GM12878 (cell line): ENCODE measurements at regions not wholly inside any gene's neighbourhood (a gene's known extent, or its start where the extent isn't known, plus 50 kb on each side); places are given as distances from the start of the nearest gene placed in this dataset.

Source experiments
- IRF4 ChIP-seq: IDR thresholded peaks from 2 replicates; pipeline ENCODE4 v1.6.1; 2011; ENCODE audit warnings: low read depth, low read length
- MEF2A ChIP-seq: IDR thresholded peaks from 2 replicates; pipeline ENCODE4 v1.6.1; 2011; ENCODE audit warnings: low read depth, mild to moderate bottlenecking, low read length, moderate library complexity; ENCODE audit not compliant: insufficient read depth
- PML ChIP-seq: IDR thresholded peaks from 2 replicates; pipeline ENCODE4 v1.6.1; 2012; ENCODE audit warnings: low read length, inconsistent platforms
- SP1 ChIP-seq: IDR thresholded peaks from one replicate; pipeline ENCODE4 v1.6.1; 2011; ENCODE audit warnings: low read depth, low read length
- TBL1XR1 ChIP-seq: IDR thresholded peaks from 2 replicates; pipeline ENCODE4 v1.6.1; 2012; ENCODE audit warnings: low read depth, low read length, improper control_type of control experiment
- WRNIP1 ChIP-seq: IDR thresholded peaks from 2 replicates; pipeline ENCODE4 v1.6.1; 2011; ENCODE audit warnings: low read depth, low read length, improper control_type of control experiment, borderline replicate concordance
- ZNF384 ChIP-seq: IDR thresholded peaks from 2 replicates; pipeline ENCODE4 v1.6.1; 2012; ENCODE audit warnings: low read depth, mild to moderate bottlenecking, low read length, improper control_type of control experiment, borderline replicate concordance
- TF ChIP-seq, protein P1 (sequence below): fragments of 450-650 bp; formaldehyde crosslinking; IDR thresholded peaks from 2 replicates; pipeline ENCODE4 v1.4.0; 2022; ENCODE audit warnings: mild to moderate bottlenecking, moderate library complexity
- TF ChIP-seq, protein P2 (sequence below): IDR thresholded peaks from 2 replicates; pipeline ENCODE4 v1.6.1; 2012; ENCODE audit warnings: low read length, inconsistent platforms
- TF ChIP-seq, protein P3 (sequence below): fragments of 450-650 bp; IDR thresholded peaks from 2 replicates; pipeline ENCODE4 v1.6.1; 2016; ENCODE audit warnings: mild to moderate bottlenecking

DNA sequence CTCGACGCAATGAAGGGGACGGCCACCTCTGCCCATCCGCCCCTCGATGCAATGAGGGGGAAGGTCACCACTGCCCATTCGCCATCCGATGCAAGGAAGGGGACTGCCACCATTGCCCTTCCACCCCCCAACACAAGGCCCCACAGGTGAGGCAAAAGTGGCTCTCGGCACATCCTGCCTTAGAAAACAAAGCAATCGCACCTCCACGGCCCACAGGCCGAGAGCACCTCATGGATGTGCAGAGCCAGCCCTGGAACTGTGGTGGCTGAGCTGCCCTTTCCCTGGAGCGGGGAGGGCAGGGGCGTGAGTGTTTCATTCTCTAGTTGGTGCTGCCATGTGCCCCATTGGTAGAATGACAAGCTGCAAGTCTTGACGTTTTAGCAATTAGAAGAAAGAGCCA lies 320.6 kb upstream of the SALL3 start (continued):
- TF ChIP-seq, protein P1, sequence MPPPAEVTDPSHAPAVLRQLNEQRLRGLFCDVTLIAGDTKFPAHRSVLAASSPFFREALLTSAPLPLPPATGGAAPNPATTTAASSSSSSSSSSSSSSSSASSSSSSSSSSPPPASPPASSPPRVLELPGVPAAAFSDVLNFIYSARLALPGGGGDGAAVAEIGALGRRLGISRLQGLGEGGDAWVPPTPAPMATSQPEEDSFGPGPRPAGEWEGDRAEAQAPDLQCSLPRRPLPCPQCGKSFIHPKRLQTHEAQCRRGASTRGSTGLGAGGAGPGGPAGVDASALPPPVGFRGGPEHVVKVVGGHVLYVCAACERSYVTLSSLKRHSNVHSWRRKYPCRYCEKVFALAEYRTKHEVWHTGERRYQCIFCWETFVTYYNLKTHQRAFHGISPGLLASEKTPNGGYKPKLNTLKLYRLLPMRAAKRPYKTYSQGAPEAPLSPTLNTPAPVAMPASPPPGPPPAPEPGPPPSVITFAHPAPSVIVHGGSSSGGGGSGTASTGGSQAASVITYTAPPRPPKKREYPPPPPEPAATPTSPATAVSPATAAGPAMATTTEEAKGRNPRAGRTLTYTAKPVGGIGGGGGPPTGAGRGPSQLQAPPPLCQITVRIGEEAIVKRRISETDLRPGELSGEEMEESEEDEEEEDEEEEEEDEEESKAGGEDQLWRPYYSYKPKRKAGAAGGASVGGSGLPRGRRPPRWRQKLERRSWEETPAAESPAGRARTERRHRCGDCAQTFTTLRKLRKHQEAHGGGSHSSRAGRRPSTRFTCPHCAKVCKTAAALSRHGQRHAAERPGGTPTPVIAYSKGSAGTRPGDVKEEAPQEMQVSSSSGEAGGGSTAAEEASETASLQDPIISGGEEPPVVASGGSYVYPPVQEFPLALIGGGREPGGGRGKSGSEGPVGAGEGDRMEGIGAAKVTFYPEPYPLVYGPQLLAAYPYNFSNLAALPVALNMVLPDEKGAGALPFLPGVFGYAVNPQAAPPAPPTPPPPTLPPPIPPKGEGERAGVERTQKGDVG (CRISPR knock-in tag), result no peak
- TF ChIP-seq SP1 (no peak), TBL1XR1 (no peak), WRNIP1 (no peak), IRF4 (no peak), PML (no peak), MEF2A (no peak), ZNF384 (no peak)
- TF ChIP-seq, protein P2, sequence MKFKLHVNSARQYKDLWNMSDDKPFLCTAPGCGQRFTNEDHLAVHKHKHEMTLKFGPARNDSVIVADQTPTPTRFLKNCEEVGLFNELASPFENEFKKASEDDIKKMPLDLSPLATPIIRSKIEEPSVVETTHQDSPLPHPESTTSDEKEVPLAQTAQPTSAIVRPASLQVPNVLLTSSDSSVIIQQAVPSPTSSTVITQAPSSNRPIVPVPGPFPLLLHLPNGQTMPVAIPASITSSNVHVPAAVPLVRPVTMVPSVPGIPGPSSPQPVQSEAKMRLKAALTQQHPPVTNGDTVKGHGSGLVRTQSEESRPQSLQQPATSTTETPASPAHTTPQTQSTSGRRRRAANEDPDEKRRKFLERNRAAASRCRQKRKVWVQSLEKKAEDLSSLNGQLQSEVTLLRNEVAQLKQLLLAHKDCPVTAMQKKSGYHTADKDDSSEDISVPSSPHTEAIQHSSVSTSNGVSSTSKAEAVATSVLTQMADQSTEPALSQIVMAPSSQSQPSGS, result no peak
- TF ChIP-seq, protein P3, sequence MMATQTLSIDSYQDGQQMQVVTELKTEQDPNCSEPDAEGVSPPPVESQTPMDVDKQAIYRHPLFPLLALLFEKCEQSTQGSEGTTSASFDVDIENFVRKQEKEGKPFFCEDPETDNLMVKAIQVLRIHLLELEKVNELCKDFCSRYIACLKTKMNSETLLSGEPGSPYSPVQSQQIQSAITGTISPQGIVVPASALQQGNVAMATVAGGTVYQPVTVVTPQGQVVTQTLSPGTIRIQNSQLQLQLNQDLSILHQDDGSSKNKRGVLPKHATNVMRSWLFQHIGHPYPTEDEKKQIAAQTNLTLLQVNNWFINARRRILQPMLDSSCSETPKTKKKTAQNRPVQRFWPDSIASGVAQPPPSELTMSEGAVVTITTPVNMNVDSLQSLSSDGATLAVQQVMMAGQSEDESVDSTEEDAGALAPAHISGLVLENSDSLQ, result no peak
